Stimulated activated naive CD4-positive, alpha-beta T cell treated with Interleukin-2 at 50 U/mL for 16 hours (primary cell): ENCODE measurements at regions not wholly inside any gene's neighbourhood (a gene's known extent, or its start where the extent isn't known, plus 50 kb on each side); places are given as distances from the start of the nearest gene placed in this dataset.
A peak's percentile ranks its signal among the peaks of the same experiment; 100 is the strongest.
"Not testable (repeated sequence)": the region's sequence is repeated elsewhere in the genome, so short reads cannot be mapped to it uniquely, and the experiment has no call there.

ENCODE experiments used
- DNase-seq: peaks from one replicate; lab custom pipeline; 2025; lab: John Stamatoyannopoulos, UW

GRCh38 chr6:3962291-3963280, 113.4 kb downstream of the FAM50B start:
- DNase-seq, result no peak

GRCh38 chr6:3963426-3963825, 114.3 kb downstream of the FAM50B start:
- no peak for DNase-seq

- DNase-seq, result no peak
Observed at GRCh38 chr6:3965071-3965718, 113.7 kb downstream of the FAM217A start.

DNA sequence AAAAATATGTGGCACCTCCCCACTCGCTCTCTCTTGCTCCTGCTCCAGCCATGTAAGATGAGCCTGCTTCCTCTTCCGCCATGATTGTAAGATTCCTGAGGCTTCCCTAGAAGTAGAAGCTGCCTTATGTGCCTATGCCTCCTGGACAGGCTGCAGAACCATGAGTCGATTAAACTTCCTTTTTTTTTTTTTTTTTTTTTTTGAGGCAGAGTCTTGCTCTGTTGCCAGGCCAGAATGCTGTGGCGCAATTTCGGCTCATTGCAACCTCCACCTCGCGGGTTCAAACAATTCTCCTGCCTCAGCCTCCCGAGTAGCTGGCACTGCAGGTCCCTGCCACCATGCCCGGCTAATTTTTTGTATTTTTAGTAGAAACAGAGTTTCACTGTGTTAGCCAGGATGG, 112.5 kb downstream of the FAM217A start:
- no peak for DNase-seq

- DNase-seq, result no peak
Observed at GRCh38 chr6:3970097-3970496, 108.8 kb downstream of the FAM217A start.

DNA sequence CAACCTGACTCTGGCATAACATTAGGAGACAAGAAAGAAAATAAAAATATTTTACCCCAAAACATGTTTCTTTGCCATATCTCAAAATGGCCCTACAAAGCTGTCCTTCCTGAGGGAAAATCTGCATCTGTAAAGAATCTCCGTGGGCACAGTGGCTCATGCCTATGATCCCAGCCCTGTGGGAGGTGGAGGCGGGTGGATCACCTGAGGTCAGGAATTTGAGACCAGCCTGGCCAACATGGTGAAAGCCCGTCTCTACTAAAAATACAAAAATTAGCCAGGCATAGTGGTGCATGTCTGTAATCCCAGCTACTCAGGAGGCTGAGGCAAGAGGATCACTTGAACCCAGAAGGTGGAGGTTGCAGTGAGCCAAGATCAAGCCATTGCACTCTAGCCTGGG, 105.8 kb downstream of the FAM217A start:
- DNase-seq, result not testable (repeated sequence)

- DNase-seq, result peak; percentile 54
Observed at GRCh38 chr6:3977875-3978711, 100.8 kb downstream of the FAM217A start.

DNA sequence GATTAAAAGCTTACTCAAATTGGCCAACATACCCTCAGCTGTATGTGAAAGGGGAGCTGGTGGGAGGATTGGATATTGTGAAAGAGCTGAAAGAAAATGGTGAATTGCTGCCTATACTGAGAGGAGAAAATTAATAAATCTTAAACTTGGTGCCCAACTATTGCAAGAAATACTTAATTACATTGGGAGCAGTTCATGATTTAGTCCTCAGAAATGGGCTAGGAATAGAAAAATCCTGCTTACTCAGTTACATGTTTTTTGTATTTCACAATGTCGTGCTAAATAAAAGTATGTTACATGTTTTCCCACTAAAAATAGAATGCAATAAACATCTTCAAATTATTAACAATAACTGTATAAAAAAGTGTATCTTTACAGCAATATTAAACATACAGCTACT, 100.0 kb downstream of the FAM217A start:
- not testable (repeated sequence) for DNase-seq

- no peak for DNase-seq
Observed at GRCh38 chr6:3981917-3982316, 97.0 kb downstream of the FAM217A start.

DNA sequence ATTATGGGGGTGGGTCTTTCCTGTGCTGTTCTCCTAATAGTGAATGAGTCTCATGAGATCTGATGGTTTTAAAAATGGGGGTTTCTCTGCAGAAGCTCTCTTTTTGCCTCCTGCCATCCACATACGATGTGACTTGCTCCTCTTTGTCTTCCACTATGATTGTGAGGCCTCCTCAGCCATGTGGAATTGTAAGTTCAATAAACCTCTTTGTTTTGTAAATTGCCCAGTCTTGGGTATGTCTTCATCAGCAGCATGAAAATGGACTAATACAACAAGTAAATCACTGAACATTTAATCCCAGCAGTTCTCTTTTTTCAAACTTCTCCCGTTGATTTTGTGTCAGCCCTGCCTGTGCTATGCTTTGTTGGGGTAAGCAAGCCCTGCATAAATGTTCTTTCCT, 95.2 kb downstream of the FAM217A start:
- no peak for DNase-seq

GRCh38 chr6:3984494-3984893, 94.4 kb downstream of the FAM217A start:
- DNase-seq, result no peak

DNA sequence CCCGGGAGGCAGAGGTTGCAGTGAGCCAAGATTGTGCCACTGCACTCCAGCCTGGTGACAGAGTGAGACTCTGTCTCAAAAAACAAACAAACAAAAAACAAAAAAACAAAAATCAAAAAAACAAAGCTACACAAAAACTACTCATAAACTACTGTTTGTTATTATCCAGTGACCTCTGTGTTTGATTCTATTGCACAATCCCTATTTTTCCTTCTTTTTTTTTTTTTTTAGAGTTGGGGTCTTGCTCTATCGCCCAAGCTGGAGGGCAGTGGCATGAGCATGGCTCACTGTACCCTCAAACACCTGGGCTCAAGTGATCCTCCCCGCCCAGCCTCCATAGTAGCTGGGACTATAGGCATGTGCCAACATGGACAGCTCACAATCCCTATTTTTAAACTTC, 92.7 kb downstream of the FAM217A start:
- DNase-seq, result no peak

- DNase-seq, result no peak
Observed at GRCh38 chr6:3987053-3987452, 91.9 kb downstream of the FAM217A start.

GRCh38 chr6:3987576-3987975, 91.4 kb downstream of the FAM217A start:
- no peak for DNase-seq

- peak; percentile 63 for DNase-seq
Observed at GRCh38 chr6:3990692-3991491, 88.0 kb downstream of the FAM217A start.

DNA sequence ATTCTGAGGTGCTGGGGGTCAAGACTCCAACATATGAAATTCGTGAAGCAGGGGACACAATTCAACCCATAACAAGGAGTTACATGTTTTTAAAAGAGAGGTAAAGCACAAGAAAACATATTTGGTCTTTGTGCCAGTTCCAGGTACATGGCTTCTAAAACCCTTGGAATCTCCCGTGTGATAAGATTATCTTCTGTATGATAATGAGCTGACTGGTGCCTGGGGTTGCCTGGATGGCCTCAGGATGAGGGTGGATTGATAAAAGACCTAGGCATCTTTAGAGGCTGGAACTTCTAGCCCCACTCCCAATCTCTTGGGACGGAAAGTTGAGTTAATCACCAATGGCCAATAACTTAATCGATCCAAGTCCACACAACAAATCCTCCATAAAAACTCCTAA, 87.0 kb downstream of the FAM217A start:
- no peak for DNase-seq

GRCh38 chr6:3996349-3996748, 82.6 kb downstream of the FAM217A start:
- no peak for DNase-seq

GRCh38 chr6:3997177-3997770, 81.7 kb downstream of the FAM217A start:
- no peak for DNase-seq

GRCh38 chr6:3999800-4000661, 78.9 kb downstream of the FAM217A start:
- DNase-seq, result no peak

- DNase-seq, result no peak
Observed at GRCh38 chr6:4004249-4004648, 74.7 kb downstream of the FAM217A start.
